ENCODE measurements at regions not wholly inside any gene's neighbourhood (a gene's known extent, or its start where the extent isn't known, plus 50 kb on each side); places are given as distances from the start of the nearest gene placed in this dataset.

- TF ChIP-seq CTCF (IDR thresholded peaks at IDR 0.05): no peak
- no peak for TF ChIP-seq POLR2A (IDR thresholded peaks at IDR 0.05)
Observed at GRCh38 chr13:109885235-109885634, 98.9 kb upstream of the IRS2 start.

Measured in adrenal gland (tissue), 5 donors.